Mesothelial cell of epicardium (in vitro differentiated cells): ENCODE measurements at regions not wholly inside any gene's neighbourhood (a gene's known extent, or its start where the extent isn't known, plus 50 kb on each side); places are given as distances from the start of the nearest gene placed in this dataset.

ENCODE experiments used
- DNase-seq, 2 experiments: peaks; one replicate each; pipeline ENCODE4 v3.0.0; 2021; ENCODE audit warnings: low spot score in 2 of 2; ENCODE audit not compliant: unreplicated experiment in 2 of 2
- H3K27ac Mint-ChIP-seq: 2 replicates; pipeline ENCODE4 v1.8.0; 2021; ENCODE audit warnings: mixed read lengths
- H3K27me3 Mint-ChIP-seq: 2 replicates; pipeline ENCODE4 v1.8.0; 2021; ENCODE audit warnings: low read depth, mixed read lengths
- H3K36me3 Mint-ChIP-seq: 2 replicates; pipeline ENCODE4 v1.8.0; 2021; ENCODE audit warnings: mixed read lengths
- H3K4me1 Mint-ChIP-seq: 2 replicates; pipeline ENCODE4 v1.8.0; 2021; ENCODE audit warnings: mixed read lengths
- H3K4me3 Mint-ChIP-seq: 2 replicates; pipeline ENCODE4 v1.8.0; 2021; ENCODE audit warnings: mild to moderate bottlenecking, moderate library complexity, mixed read lengths
- H3K9me3 Mint-ChIP-seq: 2 replicates; pipeline ENCODE4 v1.8.0; 2021; ENCODE audit warnings: mixed read lengths
- CTCF ChIP-seq: fragments of 200-600 bp; sonication (generic); IDR thresholded peaks from one replicate; pipeline ENCODE4 v1.5.0; 2021; ENCODE audit warnings: antibody characterized with exemption; ENCODE audit not compliant: unreplicated experiment

GRCh38 chr7:91668217-91668616, 212.3 kb downstream of the MTERF1 start:
- no peak for TF ChIP-seq CTCF
- no peak for DNase-seq
- Mint-ChIP-seq H3K9me3 (no peaks in the 10 kb centered on the region), H3K4me1 (peaks cover 20% of the 10 kb centered on the region), H3K36me3 (no peaks in the 10 kb centered on the region), H3K4me3 (no peak overlapping the region), H3K27ac (no peak overlapping the region), H3K27me3 (peaks cover 4% of the 10 kb centered on the region)

- no peak overlapping the region for H3K4me3 Mint-ChIP-seq
- TF ChIP-seq CTCF: no peak
- H3K4me1 Mint-ChIP-seq: peaks cover 20% of the 10 kb centered on the region
- DNase-seq: no peak
- no peaks in the 10 kb centered on the region for H3K36me3 Mint-ChIP-seq
- H3K27me3 Mint-ChIP-seq: no peaks in the 10 kb centered on the region
- no peak overlapping the region for H3K27ac Mint-ChIP-seq
- H3K9me3 Mint-ChIP-seq: no peaks in the 10 kb centered on the region
Measured at GRCh38 chr7:91671245-91671644, 209.3 kb downstream of the MTERF1 start.

- peaks cover 1% of the 10 kb centered on the region for H3K36me3 Mint-ChIP-seq
- no peaks in the 10 kb centered on the region for H3K27me3 Mint-ChIP-seq
- no peak overlapping the region for H3K27ac Mint-ChIP-seq
- DNase-seq: no peak
- peaks cover 18% of the 10 kb centered on the region for H3K9me3 Mint-ChIP-seq
- no peak overlapping the region for H3K4me3 Mint-ChIP-seq
- peaks cover 11% of the 10 kb centered on the region for H3K4me1 Mint-ChIP-seq
- no peak for TF ChIP-seq CTCF
Measured at GRCh38 chr7:91674470-91674869, 206.0 kb downstream of the MTERF1 start.

GRCh38 chr7:91681718-91682117, 198.8 kb downstream of the MTERF1 start:
- H3K9me3 Mint-ChIP-seq: peaks cover 36% of the 10 kb centered on the region
- peaks cover 15% of the 10 kb centered on the region for H3K36me3 Mint-ChIP-seq
- H3K27ac Mint-ChIP-seq: no peak overlapping the region
- TF ChIP-seq CTCF: no peak
- DNase-seq: no peak
- H3K27me3 Mint-ChIP-seq: peaks cover 1% of the 10 kb centered on the region
- peaks cover 19% of the 10 kb centered on the region for H3K4me1 Mint-ChIP-seq
- no peak overlapping the region for H3K4me3 Mint-ChIP-seq

- peaks cover 34% of the 10 kb centered on the region for H3K9me3 Mint-ChIP-seq
- no peak for DNase-seq
- H3K36me3 Mint-ChIP-seq: peaks cover 15% of the 10 kb centered on the region
- TF ChIP-seq CTCF: no peak
- peaks cover 19% of the 10 kb centered on the region for H3K4me1 Mint-ChIP-seq
- peaks cover 3% of the 10 kb centered on the region for H3K27me3 Mint-ChIP-seq
- no peak overlapping the region for H3K27ac Mint-ChIP-seq
- H3K4me3 Mint-ChIP-seq: no peak overlapping the region
Measured at GRCh38 chr7:91683823-91684222, 196.7 kb downstream of the MTERF1 start.

GRCh38 chr7:91685544-91685943, 195.0 kb downstream of the MTERF1 start:
- DNase-seq: no peak
- no peak for TF ChIP-seq CTCF
- H3K36me3 Mint-ChIP-seq: peaks cover 6% of the 10 kb centered on the region
- no peak overlapping the region for H3K4me3 Mint-ChIP-seq
- peaks cover 3% of the 10 kb centered on the region for H3K27me3 Mint-ChIP-seq
- H3K9me3 Mint-ChIP-seq: peaks cover 18% of the 10 kb centered on the region
- peaks cover 19% of the 10 kb centered on the region for H3K4me1 Mint-ChIP-seq
- no peak overlapping the region for H3K27ac Mint-ChIP-seq
